SK-N-SH treated with all-trans-retinoic acid at 6 μM for 48 hours (cell line): ENCODE measurements at regions not wholly inside any gene's neighbourhood (a gene's known extent, or its start where the extent isn't known, plus 50 kb on each side); places are given as distances from the start of the nearest gene placed in this dataset.

ENCODE experiments used
- ARNTL ChIP-seq: fragments of 450-650 bp; formaldehyde crosslinking; IDR thresholded peaks from 2 replicates; pipeline ENCODE4 v1.5.0; 2020; ENCODE audit warnings: low read depth, mild to moderate bottlenecking, moderate library complexity, borderline replicate concordance
- CSDC2 ChIP-seq: fragments of 250-450 bp; sonication (Bioruptor Pico); IDR thresholded peaks from 2 replicates; pipeline ENCODE4 v1.5.0; 2020; ENCODE audit warnings: mild to moderate bottlenecking, moderate library complexity
- CSRNP3 ChIP-seq: fragments of 250-450 bp; sonication (Bioruptor Pico); IDR thresholded peaks from 2 replicates; pipeline ENCODE4 v1.5.1; 2021; ENCODE audit warnings: mild to moderate bottlenecking, moderate library complexity
- GLIS3 ChIP-seq: fragments of 250-450 bp; sonication (Bioruptor Pico); IDR thresholded peaks from 2 replicates; pipeline ENCODE4 v1.5.0; 2020; ENCODE audit warnings: mild to moderate bottlenecking, moderate library complexity
- OSR1 ChIP-seq: fragments of 250-450 bp; sonication (Bioruptor Pico); IDR thresholded peaks from 2 replicates; pipeline ENCODE4 v1.8.0; 2022; ENCODE audit warnings: moderate library complexity, mild to moderate bottlenecking, inconsistent platforms
- PATZ1 ChIP-seq: fragments of 250-450 bp; sonication (Bioruptor Pico); IDR thresholded peaks from 2 replicates; pipeline ENCODE4 v1.8.0; 2020; ENCODE audit warnings: mild to moderate bottlenecking, moderate library complexity, borderline replicate concordance
- RARB ChIP-seq: fragments of 250-450 bp; sonication (Bioruptor Pico); IDR thresholded peaks from 2 replicates; pipeline ENCODE4 v1.8.0; 2021; ENCODE audit warnings: mild to moderate bottlenecking, moderate library complexity
- TOX ChIP-seq: fragments of 250-450 bp; sonication (Bioruptor Pico); IDR thresholded peaks from 2 replicates; pipeline ENCODE4 v1.8.0; 2021; ENCODE audit warnings: mild to moderate bottlenecking, moderate library complexity, borderline replicate concordance
- ZFP3 ChIP-seq: fragments of 250-450 bp; sonication (Bioruptor Pico); IDR thresholded peaks from 2 replicates; pipeline ENCODE4 v1.5.0; 2020; ENCODE audit warnings: mild to moderate bottlenecking, moderate library complexity
- ZFP30 ChIP-seq: fragments of 450-650 bp; formaldehyde crosslinking; IDR thresholded peaks from 2 replicates; pipeline ENCODE4 v1.5.0; 2022; ENCODE audit warnings: mild to moderate bottlenecking, moderate library complexity

- TF ChIP-seq CSDC2 (CRISPR knock-in tag), result no peak
- no peak for TF ChIP-seq RARB (CRISPR knock-in tag)
- no peak for TF ChIP-seq ARNTL
- no peak for TF ChIP-seq CSRNP3 (CRISPR knock-in tag)
- no peak for TF ChIP-seq ZFP3 (CRISPR knock-in tag)
- no peak for TF ChIP-seq PATZ1 (CRISPR knock-in tag)
- no peak for TF ChIP-seq OSR1 (CRISPR knock-in tag)
- TF ChIP-seq ZFP30 (CRISPR knock-in tag), result no peak
- TF ChIP-seq GLIS3 (CRISPR knock-in tag), result no peak
- no peak for TF ChIP-seq TOX (CRISPR knock-in tag)
Measured at GRCh38 chr2:123093199-123093598, 931.9 kb upstream of the CNTNAP5 start.
